A549 (cell line): ENCODE measurements at regions not wholly inside any gene's neighbourhood (a gene's known extent, or its start where the extent isn't known, plus 50 kb on each side); places are given as distances from the start of the nearest gene placed in this dataset.

Source experiments
- ATAC-seq, 2 experiments: fragments of 200-7000 bp in 1 of 2; fragments of >200 bp in 1 of 2; cut with Nextera tagmentation in 1 of 2; cut with Tn5 transposase in 1 of 2; 3 replicates each; pipeline versions ENCODE4 v1.8.0 to v1.9.1; 2018 to 2020; ENCODE audit warnings: mild to moderate bottlenecking in 1 of 2, moderate library complexity in 1 of 2
- CTCF ChIA-PET: fragments of 300-600 bp; sonication (Branson Sonifier 250); formaldehyde crosslinking; extraction: SDS; loops from one replicate; lab custom pipeline; 2021; ENCODE audit warnings: antibody characterized with exemption, inconsistent platforms; lab: Yijun Ruan, JAX
- POLR2A ChIA-PET: fragments of 350-600 bp; formaldehyde crosslinking; extraction: SDS; loops from one replicate; lab custom pipeline; 2021; ENCODE audit warnings: antibody characterized with exemption, inconsistent platforms; lab: Yijun Ruan, JAX
- DNase-seq, 2 experiments: peaks; one replicate each; pipeline versions ENCODE4 v3.0.0 to v3.0.0-alpha.2; 2011 to 2016; ENCODE audit warnings: low read depth in 1 of 2, low spot score in 1 of 2
- FAIRE-seq: peaks from 2 replicates; lab custom pipeline; 2011; peaks lifted over from hg19 to GRCh38; lab: Jason Lieb, UNC
- H3K27ac ChIP-seq, 2 experiments: fragments of >200 bp; sonication (Bioruptor Twin); formaldehyde crosslinking; 3 replicates each; pipeline ENCODE4 v1.5.1; 2016 to 2017
- H3K4me1 ChIP-seq: fragments of >200 bp; sonication (Bioruptor Twin); formaldehyde crosslinking; 3 replicates; pipeline ENCODE4 v1.6.1; 2016
- H3K4me2 ChIP-seq: fragments of >200 bp; sonication (Bioruptor Twin); formaldehyde crosslinking; 3 replicates; pipeline ENCODE4 v1.6.1; 2016
- H3K4me3 ChIP-seq: fragments of >200 bp; sonication (Bioruptor Twin); formaldehyde crosslinking; 3 replicates; pipeline ENCODE4 v1.5.1; 2016
- H3K9me3 ChIP-seq: fragments of >200 bp; sonication (Bioruptor Twin); formaldehyde crosslinking; 3 replicates; pipeline ENCODE4 v1.6.1; 2016
- BCL3 ChIP-seq: fragments of >200 bp; sonication (Bioruptor Twin); formaldehyde crosslinking; IDR thresholded peaks from 3 replicates; pipeline ENCODE4 v1.6.1; 2016
- CBX2 ChIP-seq: fragments of 200-600 bp; sonication (generic); IDR thresholded peaks from 2 replicates; pipeline ENCODE4 v1.6.1; 2016; ENCODE audit warnings: low read depth, mild to moderate bottlenecking, borderline replicate concordance
- CBX8 ChIP-seq: fragments of 200-600 bp; sonication (generic); IDR thresholded peaks from 2 replicates; pipeline ENCODE4 v1.6.1; 2016
- CEBPB ChIP-seq, 2 experiments: fragments of >200 bp in 1 of 2; sonication (Bioruptor Twin) in 1 of 2; formaldehyde crosslinking in 1 of 2; IDR thresholded peaks; 2 replicates each; pipeline ENCODE4 v1.6.1; 2012 to 2016
- CTCF ChIP-seq: fragments of >200 bp; sonication (Bioruptor Twin); formaldehyde crosslinking; IDR thresholded peaks from 3 replicates; pipeline ENCODE4 v1.5.1; 2016
- ELK1 ChIP-seq: fragments of 150-350 bp; IDR thresholded peaks from 2 replicates; pipeline ENCODE4 v1.6.1; 2014; ENCODE audit warnings: low read depth, mild to moderate bottlenecking, low read length
- EP300 ChIP-seq, 2 experiments: fragments of >200 bp; sonication (Bioruptor Twin); formaldehyde crosslinking; IDR thresholded peaks; 2 replicates in 1 of 2; 3 replicates in 1 of 2; pipeline ENCODE4 v1.6.1; 2016 to 2017
- FOXS1 ChIP-seq: fragments of 250-450 bp; sonication (Bioruptor Pico); IDR thresholded peaks from 2 replicates; pipeline ENCODE4 v1.5.0; 2020; ENCODE audit warnings: mild to moderate bottlenecking, moderate library complexity
- GATA3 ChIP-seq: IDR thresholded peaks from 2 replicates; pipeline ENCODE4 v1.6.1; 2012; ENCODE audit warnings: borderline replicate concordance
- HOXB13 ChIP-seq: fragments of 250-450 bp; sonication (Bioruptor Pico); IDR thresholded peaks from 2 replicates; pipeline ENCODE4 v1.5.0; 2020; ENCODE audit warnings: low read depth, mild to moderate bottlenecking, moderate library complexity
- JUN ChIP-seq, 2 experiments: fragments of >200 bp; sonication (Bioruptor Twin); formaldehyde crosslinking; IDR thresholded peaks; 2 replicates in 1 of 2; 3 replicates in 1 of 2; pipeline ENCODE4 v1.6.1; 2016 to 2017
- NFE2L2 ChIP-seq: fragments of 150-350 bp; conservative IDR thresholded peaks from 2 replicates; pipeline ENCODE4 v1.6.1; 2014; ENCODE audit warnings: low read length
- NR3C1 ChIP-seq: fragments of >200 bp; sonication (Bioruptor Twin); formaldehyde crosslinking; IDR thresholded peaks from 3 replicates; pipeline ENCODE4 v1.6.1; 2017
- PBX3 ChIP-seq: IDR thresholded peaks from 2 replicates; pipeline ENCODE4 v1.6.1; 2012
- POLR2AphosphoS2 ChIP-seq: conservative IDR thresholded peaks from 2 replicates; pipeline ENCODE4 v1.6.1; 2012; ENCODE audit warnings: low read length, improper control_type of control experiment, inconsistent platforms
- RAD21 ChIP-seq, 2 experiments: fragments of >200 bp in 1 of 2; sonication (Bioruptor Twin) in 1 of 2; formaldehyde crosslinking in 1 of 2; IDR thresholded peaks in 1 of 2; conservative IDR thresholded peaks in 1 of 2; 2 replicates in 1 of 2; 3 replicates in 1 of 2; pipeline ENCODE4 v1.6.1; 2012 to 2018; ENCODE audit warnings: inconsistent platforms in 1 of 2
- RCOR1 ChIP-seq: fragments of 150-350 bp; IDR thresholded peaks from 2 replicates; pipeline ENCODE4 v1.6.1; 2014; ENCODE audit warnings: antibody characterized with exemption, low read length, low read depth
- SREBF2 ChIP-seq: fragments of 450-650 bp; IDR thresholded peaks from 2 replicates; pipeline ENCODE4 v1.6.1; 2014; ENCODE audit warnings: mild to moderate bottlenecking, moderate library complexity
- TFCP2L1 ChIP-seq: fragments of 250-450 bp; sonication (Bioruptor Pico); IDR thresholded peaks from 2 replicates; pipeline ENCODE4 v1.5.0; 2021; ENCODE audit warnings: mild to moderate bottlenecking
- ZSCAN20 ChIP-seq: fragments of 250-450 bp; sonication (Bioruptor Pico); IDR thresholded peaks from 2 replicates; pipeline ENCODE4 v1.8.0; 2022; ENCODE audit warnings: mild to moderate bottlenecking, moderate library complexity
- WGBS: methylation state at CpG from one replicate; pipeline ENCODE4 v1.1.6; 2017; ENCODE audit errors: missing lambda C conversion rate; 5-methylcytosine and 5-hydroxymethylcytosine counted together
- TF ChIP-seq, protein P1 (sequence below): IDR thresholded peaks from 2 replicates; pipeline ENCODE4 v1.6.1; 2012; ENCODE audit warnings: low read depth, borderline replicate concordance
- TF ChIP-seq, protein P2 (sequence below): fragments of >200 bp; sonication (Bioruptor Twin); formaldehyde crosslinking; IDR thresholded peaks from 2 replicates; pipeline ENCODE4 v1.6.1; 2016

- Histone ChIP-seq H3K4me2 (no peak overlapping the region), H3K4me3 (no peak overlapping the region), H3K4me1 (no peaks in the 10 kb centered on the region), H3K27ac (no peak overlapping the region), H3K9me3 (no peaks in the 10 kb centered on the region)
- no peak for ATAC-seq
- WGBS: 27% methylated on average over 9 of the region's 12 CpGs
- no peak for DNase-seq
- POLR2A ChIA-PET: no interaction called here
- no peak for FAIRE-seq
- CTCF ChIA-PET: no interaction called here
- TF ChIP-seq JUN (IDR thresholded peaks at IDR 0.05) (no peak), GATA3 (no peak), ELK1 (no peak), EP300 (IDR thresholded peaks at IDR 0.05) (no peak), ZSCAN20 (no peak), CBX2 (no peak), POLR2AphosphoS2 (no peak)
- TF ChIP-seq, protein P1, sequence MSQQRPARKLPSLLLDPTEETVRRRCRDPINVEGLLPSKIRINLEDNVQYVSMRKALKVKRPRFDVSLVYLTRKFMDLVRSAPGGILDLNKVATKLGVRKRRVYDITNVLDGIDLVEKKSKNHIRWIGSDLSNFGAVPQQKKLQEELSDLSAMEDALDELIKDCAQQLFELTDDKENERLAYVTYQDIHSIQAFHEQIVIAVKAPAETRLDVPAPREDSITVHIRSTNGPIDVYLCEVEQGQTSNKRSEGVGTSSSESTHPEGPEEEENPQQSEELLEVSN: no peak
Measured at GRCh38 chr13:54660277-54660676, 1631.7 kb downstream of the OLFM4 start.

DNA sequence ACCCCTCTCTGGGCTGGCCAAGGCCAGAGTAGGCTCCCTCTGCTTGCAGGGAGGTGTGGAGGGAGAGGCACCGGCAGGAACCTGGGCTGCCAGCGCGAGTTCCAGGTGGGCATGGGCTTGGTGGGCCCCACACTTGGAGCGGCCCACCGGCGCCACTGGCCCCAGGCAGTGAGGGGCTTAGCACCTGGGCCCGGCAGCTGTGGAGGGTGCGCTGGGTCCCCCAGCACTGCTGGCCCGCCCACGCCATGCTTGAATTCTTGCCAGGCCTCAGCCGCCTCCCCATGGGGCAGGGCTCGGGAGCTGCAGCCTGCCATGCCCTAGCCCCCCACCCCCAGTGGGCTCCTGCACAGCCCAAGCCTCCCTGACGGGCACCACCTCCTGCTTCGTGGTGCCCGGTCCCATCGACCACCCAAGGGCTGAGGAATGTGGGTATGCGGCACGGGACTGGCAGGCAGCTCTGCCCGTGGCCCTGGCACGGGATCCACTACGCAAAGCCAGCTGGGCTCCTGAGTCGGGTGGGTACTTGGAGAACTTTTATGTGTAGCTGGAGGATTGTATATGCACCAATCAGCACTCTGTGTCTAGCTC is 1648.0 kb downstream of the OLFM4 start:
- DNase-seq: no peak
- H3K9me3 ChIP-seq: no peaks in the 10 kb centered on the region
- no peak for FAIRE-seq
- ChIA-PET POLR2A (no interaction called here), CTCF (no interaction called here)
- no peak for ATAC-seq
- WGBS: 16% methylated on average over 7 of the region's 22 CpGs
- no peak overlapping the region for H3K4me2 ChIP-seq
- TF ChIP-seq TFCP2L1 (CRISPR knock-in tag) (no peak), BCL3 (no peak)
- TF ChIP-seq, all 56 proteins: peak for 0
- H3K4me3 ChIP-seq: no peak overlapping the region
- H3K4me1 ChIP-seq: no peaks in the 10 kb centered on the region
- H3K27ac ChIP-seq: no peak overlapping the region

GRCh38 chr13:54682184-54682583 is 1653.6 kb downstream of the OLFM4 start:
- 0% methylated on average over 1 of the region's 1 CpG for WGBS
- ATAC-seq: no peak
- Histone ChIP-seq H3K4me2 (no peak overlapping the region), H3K9me3 (no peaks in the 10 kb centered on the region), H3K4me3 (no peak overlapping the region)
- TF ChIP-seq FOXS1 (no peak), RCOR1 (no peak), NR3C1 (no peak)
- TF ChIP-seq, all 56 proteins: peak for 0
- FAIRE-seq (no peak), DNase-seq (no peak)
- Histone ChIP-seq H3K27ac (no peak overlapping the region), H3K4me1 (no peaks in the 10 kb centered on the region)
- CTCF ChIA-PET: no interaction called here
- POLR2A ChIA-PET: no interaction called here

GRCh38 chr13:54687173-54687572 is 1658.6 kb downstream of the OLFM4 start:
- no peaks in the 10 kb centered on the region for H3K9me3 ChIP-seq
- H3K4me3 ChIP-seq: no peak overlapping the region
- FAIRE-seq: no peak
- TF ChIP-seq BCL3: no peak
- no peak for TF ChIP-seq HOXB13 (CRISPR knock-in tag)
- TF ChIP-seq CTCF: no peak
- TF ChIP-seq, protein P2, sequence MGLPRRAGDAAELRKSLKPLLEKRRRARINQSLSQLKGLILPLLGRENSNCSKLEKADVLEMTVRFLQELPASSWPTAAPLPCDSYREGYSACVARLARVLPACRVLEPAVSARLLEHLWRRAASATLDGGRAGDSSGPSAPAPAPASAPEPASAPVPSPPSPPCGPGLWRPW: no peak
- TF ChIP-seq PBX3: no peak
- TF ChIP-seq CBX8: no peak
- TF ChIP-seq JUN (IDR thresholded peaks at IDR 0.05): no peak
- no peak for TF ChIP-seq CEBPB (IDR thresholded peaks at IDR 0.05)
- no peak for TF ChIP-seq NFE2L2
- TF ChIP-seq SREBF2: no peak
- no peak for TF ChIP-seq RAD21 (conservative IDR thresholded peaks at IDR 0.05 in 1 of 2, IDR thresholded peaks at IDR 0.05 in 1 of 2)
- no peaks in the 10 kb centered on the region for H3K4me1 ChIP-seq
- 0% methylated on average over 1 of the region's 1 CpG for WGBS
- H3K4me2 ChIP-seq: no peak overlapping the region
- ChIA-PET POLR2A (no interaction called here), CTCF (no interaction called here)
- no peak for ATAC-seq
- no peak for DNase-seq
- H3K27ac ChIP-seq: no peak overlapping the region
